NCI-H2196 (cell line): ENCODE measurements at regions not wholly inside any gene's neighbourhood (a gene's known extent, or its start where the extent isn't known, plus 50 kb on each side); places are given as distances from the start of the nearest gene placed in this dataset.

Experiments
- DNase-seq: peaks from one replicate; lab custom pipeline; 2025; ENCODE audit not compliant: unreplicated experiment; lab: John Stamatoyannopoulos, UW

GRCh38 chr9:78491402-78491801 is 194.5 kb downstream of the PSAT1 start:
- no peak for DNase-seq

DNA sequence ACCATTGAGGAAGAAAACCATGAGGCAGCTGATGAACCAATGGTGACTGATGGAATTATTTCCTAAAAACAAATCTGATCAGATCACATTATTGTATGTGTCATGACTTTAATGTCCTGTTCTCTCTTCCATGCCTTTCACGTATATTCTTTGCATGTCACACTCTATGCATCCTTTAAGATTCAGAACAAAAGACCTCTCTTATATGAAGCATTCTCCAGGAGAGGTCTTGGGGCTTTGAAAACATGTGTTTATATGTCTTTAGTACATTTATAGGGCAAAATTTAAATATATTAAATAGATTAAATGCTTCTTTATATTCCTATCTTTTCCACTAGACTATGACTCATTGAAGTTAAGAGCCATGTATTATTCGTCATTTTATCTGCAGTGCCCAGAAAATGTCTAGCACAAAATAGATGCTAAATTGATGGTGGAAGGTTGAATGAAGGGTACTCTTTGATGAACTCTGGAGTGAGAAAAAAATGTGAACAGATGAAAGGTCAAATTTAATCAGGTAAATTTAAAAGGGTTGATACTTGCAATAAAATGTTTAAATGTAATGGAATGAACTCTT is 196.3 kb downstream of the PSAT1 start:
- DNase-seq = no peak

- no peak for DNase-seq
These were observed 205.6 kb downstream of the PSAT1 start for GRCh38 chr9:78502566-78502965.

DNA sequence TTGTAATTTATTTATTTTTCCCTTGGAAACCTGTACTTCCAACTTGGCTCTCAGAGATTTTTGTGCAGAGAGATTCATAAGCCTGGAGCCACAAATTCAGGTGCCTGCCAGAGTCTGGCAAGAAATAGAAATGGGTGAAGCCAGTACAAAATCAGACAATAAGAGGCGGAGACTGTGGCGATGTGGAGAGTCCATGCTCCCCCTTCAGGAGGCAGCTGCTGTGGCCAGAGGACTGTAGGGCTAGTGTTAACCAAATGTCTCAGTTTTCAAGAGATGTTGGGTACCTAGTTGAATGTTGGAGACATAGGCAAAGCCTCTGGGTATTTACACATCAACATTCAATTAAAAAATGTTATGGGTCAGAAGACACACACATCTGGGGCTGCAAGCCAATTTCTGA is 208.6 kb downstream of the PSAT1 start:
- DNase-seq = no peak

- DNase-seq = no peak
These were observed 210.1 kb downstream of the PSAT1 start for GRCh38 chr9:78507037-78507436.

DNA sequence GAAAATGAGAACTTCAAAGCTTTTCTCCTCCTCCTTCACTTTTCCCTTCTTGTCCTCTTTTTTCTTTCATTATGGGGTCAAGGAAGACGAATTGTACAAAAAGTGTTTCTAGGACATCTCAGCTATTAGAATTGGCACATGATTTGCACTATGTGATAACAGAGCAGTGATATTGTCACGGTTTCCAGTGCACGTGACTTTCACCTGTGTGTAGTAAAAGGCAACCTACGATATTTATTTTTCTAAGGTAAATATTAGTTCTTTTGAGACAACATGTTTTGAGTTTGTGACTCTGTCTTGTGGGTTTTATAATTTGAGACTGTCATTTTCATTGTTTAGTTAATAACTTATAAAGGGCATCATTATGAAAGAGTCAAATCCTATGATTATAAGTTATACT is 213.1 kb downstream of the PSAT1 start:
- DNase-seq = no peak

DNA sequence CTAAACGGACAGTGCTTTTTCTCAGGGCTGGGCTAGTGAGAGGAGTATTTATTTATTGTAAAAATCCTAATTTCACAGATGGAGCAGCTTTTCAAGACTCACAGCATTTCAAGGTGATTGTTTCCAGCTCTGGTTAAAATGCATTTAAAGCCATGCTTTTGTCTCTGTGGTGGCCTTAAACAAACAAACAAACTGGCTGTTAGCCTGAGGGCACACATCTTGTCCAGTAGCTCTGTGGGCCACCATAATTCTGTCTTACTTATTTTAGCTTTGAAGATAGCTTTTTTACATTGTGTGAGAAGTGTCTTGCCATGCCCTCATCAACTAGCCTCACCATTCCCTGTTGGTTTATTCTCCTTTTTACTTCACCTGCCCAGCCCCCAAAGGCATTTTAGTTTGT is 218.2 kb downstream of the PSAT1 start:
- DNase-seq = no peak

GRCh38 chr9:78519786-78520185 is 222.9 kb downstream of the PSAT1 start:
- DNase-seq = no peak

GRCh38 chr9:78521680-78522079 is 224.8 kb downstream of the PSAT1 start:
- no peak for DNase-seq

DNA sequence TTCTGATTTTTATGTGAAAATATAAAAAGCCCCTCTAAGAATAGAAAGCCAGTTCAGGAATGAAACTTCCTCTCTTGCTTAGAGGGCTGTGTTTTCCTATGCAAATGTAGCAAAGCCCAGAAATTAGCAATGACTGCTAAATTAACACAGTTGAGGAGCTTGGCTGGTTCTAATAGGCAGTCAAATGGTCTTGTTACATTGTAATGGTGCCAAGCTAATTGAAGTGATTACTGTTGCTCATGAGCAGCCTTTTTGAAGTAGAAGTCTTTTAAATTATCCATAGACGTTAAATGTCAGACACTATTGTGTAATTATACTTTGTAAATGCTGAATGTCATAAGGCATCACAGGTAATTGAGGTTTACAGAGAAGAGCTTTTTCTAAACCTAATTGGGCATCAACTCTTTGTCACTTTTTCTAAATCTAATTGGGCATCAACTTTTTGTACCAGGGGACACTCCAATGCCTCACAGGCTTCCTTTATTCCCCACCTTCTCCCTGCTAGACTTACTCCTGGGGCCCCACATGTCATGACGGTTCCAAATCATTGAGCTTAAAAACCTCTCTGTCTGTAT is 229.1 kb downstream of the PSAT1 start:
- no peak for DNase-seq

DNA sequence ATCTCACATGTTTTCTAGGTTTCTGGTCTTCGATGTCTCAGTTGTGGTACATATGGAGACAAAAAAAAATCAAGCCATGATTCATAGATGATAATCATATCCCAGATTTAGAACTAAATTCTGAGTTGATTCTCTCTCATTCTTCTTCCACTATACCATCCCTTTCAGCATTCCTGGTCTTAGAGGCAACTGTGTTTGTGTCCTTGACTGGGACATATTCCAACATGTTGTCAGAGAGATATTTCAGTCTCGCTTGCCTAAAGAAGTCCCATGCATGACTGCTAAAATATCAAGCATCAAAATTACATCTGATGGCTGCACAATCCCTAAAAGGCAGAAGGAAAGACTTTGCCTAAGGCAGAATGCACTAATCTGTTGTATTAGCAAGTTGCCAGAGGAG is 236.6 kb downstream of the PSAT1 start:
- DNase-seq = no peak

DNA sequence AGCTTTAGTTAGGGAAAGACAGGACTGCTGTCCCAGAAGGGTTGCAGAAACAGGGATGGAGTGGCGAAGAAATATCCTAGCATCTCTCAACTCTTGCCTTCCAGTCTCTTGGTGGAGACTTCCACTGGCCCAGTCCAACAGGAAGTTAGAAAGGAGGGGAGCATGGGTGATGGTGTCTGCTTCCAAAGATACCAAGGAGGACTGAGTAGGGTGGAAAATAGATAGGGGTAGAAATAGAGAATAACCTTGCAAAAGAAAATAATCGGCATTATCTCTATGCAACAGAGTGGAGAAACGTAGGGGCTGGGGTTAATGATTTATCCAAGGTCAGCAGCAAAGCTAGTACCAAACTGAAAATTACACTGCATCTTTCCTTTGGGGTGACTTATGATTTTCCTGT is 242.3 kb downstream of the PSAT1 start:
- DNase-seq = no peak

- DNase-seq = peak; percentile 69
These were observed 243.0 kb downstream of the PSAT1 start for GRCh38 chr9:78539904-78540303.

DNA sequence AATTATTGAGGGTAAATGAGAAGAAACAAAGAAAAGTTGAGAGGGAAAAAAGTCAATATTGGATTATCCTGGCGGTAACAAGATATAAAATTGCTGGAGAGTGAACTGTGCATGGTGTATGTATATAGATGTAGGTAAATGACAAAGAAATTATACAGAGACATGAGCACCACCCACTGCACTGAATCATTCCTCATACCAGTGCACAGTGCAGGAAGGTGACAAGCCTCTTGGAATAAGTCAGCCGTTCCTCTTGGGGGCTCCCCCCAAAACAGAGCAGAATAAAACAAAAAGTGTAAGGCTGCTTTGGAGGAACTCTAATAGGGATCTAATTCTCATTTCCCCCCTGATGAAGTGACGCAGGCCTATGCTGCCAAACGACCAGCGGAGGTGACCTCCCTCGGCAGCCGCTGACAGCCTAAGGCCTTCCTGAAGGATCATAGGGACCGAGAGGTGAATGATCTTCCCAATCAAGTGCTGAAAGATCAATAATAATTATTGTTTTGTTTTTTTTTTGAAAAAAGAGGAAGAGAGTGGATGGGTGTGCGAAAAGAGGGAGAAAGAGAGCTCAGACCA is 245.0 kb downstream of the PSAT1 start:
- DNase-seq = no peak

GRCh38 chr9:78542491-78543181 is 245.7 kb downstream of the PSAT1 start:
- no peak for DNase-seq

DNA sequence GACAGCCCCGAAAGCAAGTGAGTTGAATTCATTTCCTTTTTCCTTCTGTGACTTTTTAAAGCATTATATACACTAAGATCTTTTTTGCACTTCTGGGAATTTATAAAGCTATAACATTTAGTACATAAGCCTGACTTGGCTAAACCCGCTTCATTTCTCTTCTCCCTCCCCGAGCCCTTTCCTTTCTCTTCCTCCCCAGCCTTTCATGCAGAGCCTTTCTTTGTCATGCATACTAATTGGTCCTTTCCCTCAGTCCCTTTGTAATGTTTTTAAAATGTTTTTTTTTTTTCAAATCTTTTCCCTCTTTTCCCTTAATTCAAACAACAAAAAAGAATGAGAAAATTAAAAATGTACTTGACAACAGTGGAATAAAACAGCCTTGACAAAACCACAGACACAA is 246.4 kb downstream of the PSAT1 start:
- no peak for DNase-seq

- DNase-seq = no peak
These were observed 247.3 kb downstream of the PSAT1 start for GRCh38 chr9:78544230-78544629.

- DNase-seq = no peak
These were observed 250.9 kb downstream of the PSAT1 start for GRCh38 chr9:78547831-78548230.

- no peak for DNase-seq
These were observed 251.7 kb downstream of the PSAT1 start for GRCh38 chr9:78548670-78549069.

- DNase-seq = no peak
These were observed 252.8 kb downstream of the PSAT1 start for GRCh38 chr9:78549711-78550110.

DNA sequence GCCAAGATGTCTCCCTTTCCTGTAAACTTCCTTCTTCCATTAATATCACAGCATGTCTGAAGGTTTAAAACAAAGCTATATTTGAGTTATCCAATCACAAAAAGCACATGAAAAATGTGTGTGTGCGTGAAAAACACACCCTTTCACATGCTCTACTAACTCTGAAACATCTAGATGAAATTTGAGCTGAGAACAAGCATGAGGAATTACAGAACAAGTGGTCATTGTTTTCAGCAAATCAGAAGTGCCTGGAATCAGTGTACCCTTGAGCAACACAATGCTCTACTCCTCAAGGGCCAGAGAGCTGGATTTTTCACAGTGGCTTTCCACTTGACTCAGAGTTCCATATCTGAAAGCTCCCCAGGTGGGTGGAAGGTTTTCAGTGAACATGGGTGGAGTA is 255.9 kb downstream of the PSAT1 start:
- no peak for DNase-seq

DNA sequence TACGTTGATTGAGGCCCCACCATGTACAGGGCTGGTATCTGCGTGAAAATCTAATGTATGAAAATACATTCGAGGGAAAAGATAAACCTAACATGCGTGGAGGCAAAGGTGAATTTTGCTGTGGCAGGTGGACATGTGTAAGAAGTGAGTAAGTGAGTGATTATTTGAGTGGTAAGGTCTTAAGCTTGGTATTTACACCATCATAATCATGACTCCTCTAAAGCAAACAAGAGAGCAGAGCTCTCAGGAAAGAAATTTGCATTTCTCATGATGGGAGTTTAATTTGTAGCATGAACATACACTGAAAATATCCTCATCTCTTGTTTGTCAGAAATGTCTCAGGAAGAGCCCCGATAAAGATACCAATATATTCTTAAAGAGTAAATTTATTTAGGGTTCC is 260.6 kb downstream of the PSAT1 start:
- no peak for DNase-seq
